ENCODE measurements at regions not wholly inside any gene's neighbourhood (a gene's known extent, or its start where the extent isn't known, plus 50 kb on each side); places are given as distances from the start of the nearest gene placed in this dataset.

GRCh38 chr17:71371809-71372208, 749.0 kb upstream of the SOX9 start:
- TF ChIP-seq POLR2AphosphoS5 (IDR thresholded peaks at IDR 0.05): no peak
- no peak for TF ChIP-seq POLR2A (IDR thresholded peaks at IDR 0.05)
- TF ChIP-seq, protein P1, sequence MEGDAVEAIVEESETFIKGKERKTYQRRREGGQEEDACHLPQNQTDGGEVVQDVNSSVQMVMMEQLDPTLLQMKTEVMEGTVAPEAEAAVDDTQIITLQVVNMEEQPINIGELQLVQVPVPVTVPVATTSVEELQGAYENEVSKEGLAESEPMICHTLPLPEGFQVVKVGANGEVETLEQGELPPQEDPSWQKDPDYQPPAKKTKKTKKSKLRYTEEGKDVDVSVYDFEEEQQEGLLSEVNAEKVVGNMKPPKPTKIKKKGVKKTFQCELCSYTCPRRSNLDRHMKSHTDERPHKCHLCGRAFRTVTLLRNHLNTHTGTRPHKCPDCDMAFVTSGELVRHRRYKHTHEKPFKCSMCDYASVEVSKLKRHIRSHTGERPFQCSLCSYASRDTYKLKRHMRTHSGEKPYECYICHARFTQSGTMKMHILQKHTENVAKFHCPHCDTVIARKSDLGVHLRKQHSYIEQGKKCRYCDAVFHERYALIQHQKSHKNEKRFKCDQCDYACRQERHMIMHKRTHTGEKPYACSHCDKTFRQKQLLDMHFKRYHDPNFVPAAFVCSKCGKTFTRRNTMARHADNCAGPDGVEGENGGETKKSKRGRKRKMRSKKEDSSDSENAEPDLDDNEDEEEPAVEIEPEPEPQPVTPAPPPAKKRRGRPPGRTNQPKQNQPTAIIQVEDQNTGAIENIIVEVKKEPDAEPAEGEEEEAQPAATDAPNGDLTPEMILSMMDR (IDR thresholded peaks at IDR 0.05): no peak
